Stimulated activated CD4-positive, alpha-beta T cell treated with anti-CD3 and anti-CD28 coated beads, TNF-alpha, amount 100 ng/mL, for 1 hour (primary cell): ENCODE measurements at regions not wholly inside any gene's neighbourhood (a gene's known extent, or its start where the extent isn't known, plus 50 kb on each side); places are given as distances from the start of the nearest gene placed in this dataset.
"Not testable (repeated sequence)": the region's sequence is repeated elsewhere in the genome, so short reads cannot be mapped to it uniquely, and the experiment has no call there.

Experiments
- DNase-seq, 3 donors: peaks; one replicate each; pipeline ENCODE4 v3.0.0-alpha.2; 2020; ENCODE audit warnings: low read depth in 3 of 3, low spot score in 1 of 3

GRCh38 chr12:131408484-131408883 is 302.4 kb upstream of the SFSWAP start:
- no peak for DNase-seq

DNA sequence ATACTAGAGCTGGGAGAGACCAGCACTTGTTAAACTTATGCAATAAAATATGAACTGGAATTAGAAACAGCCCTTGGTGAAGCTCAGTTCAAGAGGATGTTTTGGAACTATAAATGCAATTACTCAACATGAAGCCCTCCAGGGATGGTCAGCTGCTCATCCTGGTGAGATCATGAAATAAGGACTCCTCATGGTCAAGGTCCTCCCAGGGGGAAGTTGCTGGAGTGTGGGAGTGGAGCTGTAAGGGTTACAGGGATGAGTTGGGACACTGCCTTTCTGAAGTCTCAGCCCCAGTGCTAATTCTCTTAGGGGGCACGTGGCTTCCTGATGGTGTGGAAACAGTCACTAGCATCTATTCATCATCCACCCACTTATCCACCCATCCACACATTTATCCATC is 301.7 kb upstream of the SFSWAP start:
- no peak for DNase-seq

- not testable (repeated sequence) for DNase-seq
These were observed 299.1 kb upstream of the SFSWAP start for GRCh38 chr12:131411827-131412226.

GRCh38 chr12:131413006-131413405 is 297.9 kb upstream of the SFSWAP start:
- no peak for DNase-seq

DNA sequence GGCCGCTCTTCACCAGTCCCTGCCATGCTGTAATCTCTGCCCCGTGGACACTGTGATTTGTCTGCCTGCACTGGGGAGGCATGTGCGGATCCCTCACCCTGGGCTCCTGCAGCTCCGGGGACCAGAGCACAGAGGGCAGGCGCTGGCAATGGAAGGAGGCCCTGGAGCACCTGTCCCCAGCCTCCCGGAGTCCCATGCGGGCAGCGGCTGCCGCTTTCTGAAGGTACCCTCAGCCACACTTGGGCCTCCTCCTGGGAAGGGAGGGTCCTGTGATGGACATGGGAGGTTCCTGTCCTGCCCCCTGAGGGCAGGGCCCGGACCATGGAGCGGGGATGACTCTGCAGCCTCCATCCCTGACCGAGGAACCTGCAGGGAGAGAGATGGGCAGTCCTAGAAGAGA is 297.4 kb upstream of the SFSWAP start:
- DNase-seq, result no peak

DNA sequence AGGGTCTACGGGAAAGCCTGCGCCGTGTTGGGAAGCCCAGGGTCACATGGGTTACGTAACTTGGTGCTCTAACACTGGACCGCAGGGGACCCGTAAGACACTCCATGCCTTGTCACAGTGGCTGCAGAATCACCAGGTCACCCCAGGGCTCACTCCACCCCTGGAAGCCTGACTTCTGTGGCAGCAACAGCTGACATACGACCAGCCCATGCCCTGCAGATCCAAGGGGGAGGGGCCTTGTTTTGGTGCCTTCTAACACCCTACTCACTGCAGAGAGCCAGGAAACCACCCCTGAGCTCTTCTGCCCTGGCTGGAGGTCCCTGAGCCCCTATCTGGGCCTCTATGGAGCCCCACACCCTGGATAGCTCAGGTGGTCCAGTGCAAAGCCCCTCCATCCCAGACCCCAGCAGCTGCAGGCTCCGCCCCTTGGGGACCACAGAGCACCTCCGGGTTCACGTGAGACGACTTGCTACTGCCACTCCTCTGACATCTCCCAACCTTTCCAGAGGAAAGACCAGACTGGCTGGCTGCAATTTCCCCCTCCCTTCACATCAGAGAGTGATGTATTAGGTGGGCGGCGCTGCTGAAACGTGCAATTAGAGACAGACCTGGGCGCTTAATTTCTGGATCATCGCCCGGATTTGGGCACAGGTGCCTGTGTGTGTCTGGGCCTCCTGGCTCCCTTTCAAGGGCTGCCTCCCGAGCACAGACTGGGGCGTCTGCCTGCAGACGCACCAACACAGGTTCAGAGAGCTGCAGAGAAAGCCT is 296.6 kb upstream of the SFSWAP start:
- DNase-seq, result not testable (repeated sequence)

DNA sequence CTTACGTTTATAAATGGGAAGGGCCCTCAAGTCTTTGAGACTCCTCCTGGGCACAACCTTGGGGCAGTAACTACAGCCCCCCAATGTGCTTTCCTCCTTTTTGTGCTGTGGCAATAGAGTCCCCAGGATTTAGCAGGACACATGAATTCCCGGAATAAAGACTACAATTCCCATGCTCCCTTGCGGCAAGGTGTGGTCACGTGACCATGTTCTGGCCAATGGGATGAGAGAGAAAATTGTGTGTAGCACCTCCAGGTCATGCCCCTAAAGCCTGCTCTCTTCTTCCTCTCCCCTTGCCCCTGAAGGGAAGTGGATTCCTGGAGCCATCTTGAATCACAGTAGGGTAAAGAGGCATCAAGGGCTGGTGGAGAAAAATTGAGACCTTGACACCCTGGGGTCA is 295.1 kb upstream of the SFSWAP start:
- DNase-seq, result no peak

DNA sequence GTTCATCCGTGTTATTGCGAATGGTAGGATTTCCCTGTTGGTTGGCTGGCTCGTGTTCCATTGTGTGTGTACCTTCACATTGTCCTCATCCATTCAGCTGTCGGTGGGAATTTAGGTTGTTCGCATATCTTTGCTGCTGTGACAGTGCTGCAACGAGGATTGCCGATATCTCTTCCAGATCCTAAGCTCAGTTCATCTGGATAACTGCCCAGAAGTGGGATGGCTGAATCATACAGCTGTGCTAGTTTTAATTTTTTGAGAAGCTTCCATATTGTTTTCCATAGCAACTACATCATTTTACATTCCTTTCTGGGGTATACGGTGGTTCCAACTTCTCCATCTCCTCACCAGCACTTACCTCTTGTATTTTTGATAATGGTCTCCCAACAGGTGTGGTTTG is 292.8 kb upstream of the SFSWAP start:
- DNase-seq, result no peak

GRCh38 chr12:131418884-131419283 is 292.0 kb upstream of the SFSWAP start:
- no peak for DNase-seq

DNA sequence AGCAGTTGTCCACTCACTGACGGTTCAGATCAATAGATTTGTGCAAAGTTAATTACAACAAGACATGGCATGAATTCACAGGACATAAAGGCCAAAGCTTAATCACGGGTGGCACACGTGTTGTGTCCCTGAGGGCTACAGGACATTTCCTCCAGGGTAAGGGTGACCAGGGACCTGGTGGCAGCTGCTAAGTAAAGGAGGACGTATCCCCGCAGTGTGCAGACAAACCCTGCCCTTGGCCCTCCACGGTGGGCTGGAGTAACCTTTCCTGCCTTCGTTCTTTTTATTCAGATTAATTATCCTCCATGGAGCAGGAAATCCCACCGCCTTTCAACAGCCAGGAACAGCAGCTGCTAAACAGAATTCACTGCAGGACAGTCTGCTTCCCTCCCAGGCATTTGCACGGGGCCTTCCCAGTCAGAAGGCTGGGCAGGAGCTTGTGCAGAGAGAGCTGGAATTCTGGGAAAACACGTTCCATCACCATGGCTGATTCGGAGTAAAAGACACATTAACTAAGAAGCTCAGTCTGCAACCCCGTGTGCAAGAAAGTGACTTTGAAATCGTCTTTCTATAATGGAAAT is 289.9 kb upstream of the SFSWAP start:
- no peak for DNase-seq

- no peak for DNase-seq
These were observed 289.2 kb upstream of the SFSWAP start for GRCh38 chr12:131421509-131422186.

- no peak for DNase-seq
These were observed 288.7 kb upstream of the SFSWAP start for GRCh38 chr12:131422187-131422520.

DNA sequence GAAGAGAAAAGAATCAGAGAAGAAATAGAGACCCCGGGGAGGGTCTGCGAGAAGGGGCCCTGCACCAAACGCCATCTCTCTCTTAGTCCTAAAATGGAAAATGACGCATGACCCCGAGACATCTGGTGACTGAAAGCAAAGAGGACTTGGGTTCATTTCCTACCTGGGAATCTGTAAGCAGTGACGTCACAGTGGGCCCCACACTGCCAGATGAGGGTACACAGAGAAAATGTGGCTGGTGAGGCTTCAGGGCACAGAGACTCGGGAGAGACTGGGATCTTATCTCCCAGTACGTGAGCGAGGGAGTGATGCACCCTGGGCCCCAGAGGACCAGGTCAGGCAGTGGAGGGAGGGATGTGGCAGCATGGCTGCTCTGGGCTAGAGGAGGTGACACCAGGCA is 288.1 kb upstream of the SFSWAP start:
- DNase-seq, result no peak

DNA sequence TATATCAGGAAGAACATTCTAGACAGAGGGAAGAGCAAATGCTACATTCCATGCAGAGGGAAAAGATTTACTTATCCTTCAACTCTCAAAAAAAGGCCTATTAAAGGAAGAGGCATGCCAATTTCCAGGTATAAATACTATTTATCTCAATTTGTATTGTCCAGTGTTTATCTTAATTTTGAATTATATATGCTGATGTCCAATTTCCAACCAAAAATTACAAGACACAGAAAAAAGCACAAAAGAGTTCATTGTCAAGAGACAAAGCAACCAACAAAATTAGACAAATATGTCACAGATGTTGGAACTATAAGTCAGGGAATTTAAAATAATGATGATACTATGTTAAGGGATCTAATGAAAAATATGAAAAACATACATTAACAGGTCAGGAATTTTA is 286.6 kb upstream of the SFSWAP start:
- DNase-seq, result no peak

DNA sequence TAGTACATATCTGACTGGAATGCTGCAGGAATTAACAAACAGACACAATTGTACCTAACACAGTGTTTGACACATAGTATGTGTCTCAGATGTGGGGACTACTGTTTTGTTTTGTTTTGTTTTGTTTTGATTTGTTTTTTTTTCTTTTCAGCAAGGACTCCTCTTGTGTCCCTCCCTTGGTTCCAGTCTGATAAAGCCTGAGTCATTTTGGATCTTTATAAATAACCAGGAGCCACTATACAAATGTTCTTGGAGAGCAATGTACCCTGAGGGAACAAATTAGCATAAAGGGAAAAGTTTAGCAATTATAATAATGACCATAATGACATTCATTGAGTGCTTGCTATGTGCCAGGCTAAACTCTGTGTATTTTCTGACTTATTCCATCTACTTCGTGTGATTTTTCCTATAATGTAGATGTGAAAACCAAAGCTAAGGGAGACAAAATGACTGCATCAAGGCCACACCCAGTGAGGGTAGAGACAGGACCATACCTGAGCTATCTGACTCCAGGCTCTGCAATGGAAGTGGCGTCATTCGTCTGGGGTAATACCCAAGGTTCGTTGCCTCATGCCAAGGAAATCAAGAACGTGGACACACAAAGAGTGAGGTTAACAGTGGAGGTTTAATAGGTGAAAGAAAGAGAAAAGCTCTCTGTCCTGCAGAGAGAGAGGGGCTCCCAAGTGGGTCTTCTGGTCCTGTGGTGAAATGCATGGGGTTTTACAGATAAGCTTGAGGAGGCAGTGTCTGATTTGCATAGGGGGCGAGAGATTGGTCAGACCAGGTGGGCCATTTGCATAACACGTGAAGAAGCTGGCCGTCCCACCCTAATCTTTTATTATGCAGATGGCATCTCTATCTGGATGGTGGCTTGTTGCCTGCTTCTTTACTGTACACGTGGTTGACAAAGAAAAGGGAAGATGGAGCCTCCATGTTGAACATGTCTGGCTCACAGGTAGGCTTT is 285.5 kb upstream of the SFSWAP start:
- DNase-seq, result no peak

DNA sequence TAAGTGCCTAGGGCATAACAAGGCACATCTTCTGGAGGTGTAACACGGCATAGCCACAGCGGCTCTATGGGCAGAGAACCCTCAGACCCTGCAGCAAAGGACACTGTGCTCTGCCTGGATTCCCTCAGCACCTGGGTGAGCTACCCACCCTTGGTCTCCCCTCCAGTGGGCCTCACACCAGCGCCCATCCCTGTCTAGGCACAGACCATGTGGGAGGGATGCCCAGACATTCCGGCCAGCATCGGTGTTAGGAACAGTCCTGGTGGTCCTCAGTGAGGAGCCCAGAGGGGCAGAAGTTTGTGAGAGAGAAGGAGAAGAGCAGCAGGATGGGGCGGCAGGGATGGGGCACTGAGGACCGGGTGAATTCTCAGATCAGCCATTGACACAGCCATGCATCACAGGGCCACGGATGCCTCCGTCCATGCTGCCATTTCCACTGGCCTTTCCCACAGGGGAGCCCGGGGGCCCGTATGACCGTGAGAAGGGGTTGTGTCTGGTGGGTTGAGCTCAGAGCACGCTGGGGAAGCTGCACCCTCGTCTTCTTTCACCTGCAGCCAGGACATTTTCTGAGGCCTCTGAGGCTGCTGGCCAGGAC is 282.7 kb upstream of the SFSWAP start:
- DNase-seq, result no peak

DNA sequence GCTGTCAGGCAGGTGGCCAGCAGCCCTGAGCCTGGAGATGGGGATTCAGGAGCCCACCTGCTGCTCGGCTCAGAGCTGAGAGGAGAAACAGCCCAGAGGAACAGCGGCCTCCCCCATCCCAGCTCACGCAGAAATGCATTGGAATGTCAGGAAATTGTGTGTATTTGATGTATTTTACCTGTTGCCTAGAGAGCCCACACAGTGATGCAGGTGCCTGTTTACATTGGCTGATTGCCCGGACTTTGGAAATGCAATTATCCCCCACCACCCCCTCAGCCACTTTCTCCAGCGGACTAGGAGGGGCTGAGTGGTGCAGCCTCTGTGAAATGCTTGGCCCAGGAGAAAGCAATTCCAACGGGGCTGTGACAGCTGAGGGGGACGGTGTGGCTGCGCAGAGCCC is 281.7 kb upstream of the SFSWAP start:
- DNase-seq, result not testable (repeated sequence)

GRCh38 chr12:131429697-131430096 is 281.2 kb upstream of the SFSWAP start:
- DNase-seq, result not testable (repeated sequence)

DNA sequence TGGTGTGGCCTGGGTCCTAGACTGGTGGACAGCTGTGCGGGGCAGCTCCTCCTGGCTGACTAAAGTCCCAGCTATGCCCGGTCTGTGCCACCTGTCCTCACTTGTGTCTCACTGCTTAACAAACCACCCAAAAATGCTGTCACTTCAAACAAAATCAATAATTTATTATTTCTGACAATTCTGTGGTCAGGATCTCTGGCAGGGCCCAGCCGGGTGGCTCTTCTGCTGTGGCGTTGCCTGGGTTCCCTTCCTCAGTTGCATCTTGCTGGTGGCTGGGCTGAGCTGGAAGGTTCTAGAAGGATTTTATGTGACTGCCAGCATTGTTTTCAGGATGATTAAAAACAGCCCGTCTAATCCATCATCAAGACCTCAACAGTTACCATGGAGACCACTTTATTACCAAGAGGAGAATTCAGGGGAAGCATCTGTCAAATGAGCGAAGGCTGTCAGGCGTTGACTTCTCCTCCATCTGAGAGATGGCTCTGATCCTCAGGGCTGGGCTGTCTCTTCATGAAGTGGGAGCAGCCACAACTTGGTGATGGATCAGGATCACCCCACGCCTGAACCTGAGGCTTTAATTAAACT is 280.6 kb upstream of the SFSWAP start:
- no peak for DNase-seq

- not testable (repeated sequence) for DNase-seq
These were observed 279.7 kb upstream of the SFSWAP start for GRCh38 chr12:131431126-131431655.
